COLO668 (cell line): ENCODE measurements at regions not wholly inside any gene's neighbourhood (a gene's known extent, or its start where the extent isn't known, plus 50 kb on each side); places are given as distances from the start of the nearest gene placed in this dataset.

ENCODE experiments used
- DNase-seq: peaks from one replicate; lab custom pipeline; 2025; ENCODE audit not compliant: unreplicated experiment; lab: John Stamatoyannopoulos, UW

- DNase-seq: no peak
Observed at GRCh38 chr12:90058704-90059103, 350.1 kb upstream of the ATP2B1 start.

GRCh38 chr12:90055071-90055470 lies 346.4 kb upstream of the ATP2B1 start:
- no peak for DNase-seq

- no peak for DNase-seq
Observed at GRCh38 chr12:90048918-90049317, 340.3 kb upstream of the ATP2B1 start.

GRCh38 chr12:90045559-90045958 lies 336.9 kb upstream of the ATP2B1 start:
- no peak for DNase-seq

- no peak for DNase-seq
Observed at GRCh38 chr12:90044069-90044468, 335.4 kb upstream of the ATP2B1 start.

GRCh38 chr12:90042920-90043641 lies 334.4 kb upstream of the ATP2B1 start:
- no peak for DNase-seq

GRCh38 chr12:90038289-90038688 lies 329.7 kb upstream of the ATP2B1 start:
- DNase-seq: no peak

GRCh38 chr12:90037740-90038139 lies 329.1 kb upstream of the ATP2B1 start:
- no peak for DNase-seq

- no peak for DNase-seq
Observed at GRCh38 chr12:90036637-90037036, 328.0 kb upstream of the ATP2B1 start.

- no peak for DNase-seq
Observed at GRCh38 chr12:90030726-90031125, 322.1 kb upstream of the ATP2B1 start.

GRCh38 chr12:90029317-90029716 lies 320.7 kb upstream of the ATP2B1 start:
- no peak for DNase-seq

- no peak for DNase-seq
Observed at GRCh38 chr12:90028635-90029051, 320.0 kb upstream of the ATP2B1 start.

- DNase-seq: no peak
Observed at GRCh38 chr12:90027889-90028634, 319.4 kb upstream of the ATP2B1 start.

GRCh38 chr12:90027041-90027440 lies 318.4 kb upstream of the ATP2B1 start:
- no peak for DNase-seq

GRCh38 chr12:90026516-90026915 lies 317.9 kb upstream of the ATP2B1 start:
- no peak for DNase-seq

GRCh38 chr12:90024262-90024661 lies 315.6 kb upstream of the ATP2B1 start:
- DNase-seq: no peak

GRCh38 chr12:90023207-90023900 lies 314.7 kb upstream of the ATP2B1 start:
- DNase-seq: no peak

- no peak for DNase-seq
Observed at GRCh38 chr12:90021795-90022440, 313.3 kb upstream of the ATP2B1 start.

GRCh38 chr12:90020881-90021280 lies 312.2 kb upstream of the ATP2B1 start:
- no peak for DNase-seq

GRCh38 chr12:90020436-90020835 lies 311.8 kb upstream of the ATP2B1 start:
- DNase-seq: no peak

GRCh38 chr12:90020014-90020413 lies 311.4 kb upstream of the ATP2B1 start:
- no peak for DNase-seq
